ENCODE measurements at regions not wholly inside any gene's neighbourhood (a gene's known extent, or its start where the extent isn't known, plus 50 kb on each side); places are given as distances from the start of the nearest gene placed in this dataset.

- DNase-seq (ENCODE audit: low read depth) = no peak
- no peak overlapping the region for H3K4me3 ChIP-seq (ENCODE audit: low read depth, low read length)
- TF ChIP-seq, protein P1, sequence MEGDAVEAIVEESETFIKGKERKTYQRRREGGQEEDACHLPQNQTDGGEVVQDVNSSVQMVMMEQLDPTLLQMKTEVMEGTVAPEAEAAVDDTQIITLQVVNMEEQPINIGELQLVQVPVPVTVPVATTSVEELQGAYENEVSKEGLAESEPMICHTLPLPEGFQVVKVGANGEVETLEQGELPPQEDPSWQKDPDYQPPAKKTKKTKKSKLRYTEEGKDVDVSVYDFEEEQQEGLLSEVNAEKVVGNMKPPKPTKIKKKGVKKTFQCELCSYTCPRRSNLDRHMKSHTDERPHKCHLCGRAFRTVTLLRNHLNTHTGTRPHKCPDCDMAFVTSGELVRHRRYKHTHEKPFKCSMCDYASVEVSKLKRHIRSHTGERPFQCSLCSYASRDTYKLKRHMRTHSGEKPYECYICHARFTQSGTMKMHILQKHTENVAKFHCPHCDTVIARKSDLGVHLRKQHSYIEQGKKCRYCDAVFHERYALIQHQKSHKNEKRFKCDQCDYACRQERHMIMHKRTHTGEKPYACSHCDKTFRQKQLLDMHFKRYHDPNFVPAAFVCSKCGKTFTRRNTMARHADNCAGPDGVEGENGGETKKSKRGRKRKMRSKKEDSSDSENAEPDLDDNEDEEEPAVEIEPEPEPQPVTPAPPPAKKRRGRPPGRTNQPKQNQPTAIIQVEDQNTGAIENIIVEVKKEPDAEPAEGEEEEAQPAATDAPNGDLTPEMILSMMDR (conservative IDR thresholded peaks at IDR 0.05; ENCODE audit: low read depth, low read length) = no peak
These were observed 330.0 kb upstream of the PKDCC start for GRCh38 chr2:41717839-41718238.

DNA sequence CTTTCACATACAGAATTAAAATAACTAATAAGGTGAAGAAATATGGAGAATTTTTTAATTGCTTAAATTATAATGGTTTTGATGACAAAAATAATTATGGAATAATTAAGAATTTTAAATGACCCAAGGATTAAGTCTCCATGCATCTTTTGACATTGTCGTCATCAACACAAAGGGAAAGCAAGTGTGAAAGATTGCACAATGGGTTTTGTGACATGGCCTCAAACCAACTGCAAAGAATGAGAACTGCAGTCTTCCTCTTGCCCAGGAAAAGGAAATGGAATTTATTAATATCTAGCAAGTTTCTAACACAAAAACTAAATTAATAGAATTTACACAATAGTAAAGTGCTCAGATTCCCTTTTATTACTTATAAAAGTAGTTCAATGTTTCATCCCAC is 329.1 kb upstream of the PKDCC start:
- no peak for DNase-seq (ENCODE audit: low read depth)
- H3K4me3 ChIP-seq (ENCODE audit: low read depth, low read length) = no peak overlapping the region
- TF ChIP-seq, protein P1 (conservative IDR thresholded peaks at IDR 0.05; ENCODE audit: low read depth, low read length) = no peak

- TF ChIP-seq, protein P1 (conservative IDR thresholded peaks at IDR 0.05; ENCODE audit: low read depth, low read length) = no peak
- H3K4me3 ChIP-seq (ENCODE audit: low read depth, low read length) = no peak overlapping the region
- DNase-seq (ENCODE audit: low read depth) = no peak
These were observed 328.1 kb upstream of the PKDCC start for GRCh38 chr2:41719756-41720155.

GRCh38 chr2:41720331-41721251 is 327.2 kb upstream of the PKDCC start:
- DNase-seq (ENCODE audit: low read depth) = peak; percentile 81
- H3K4me3 ChIP-seq (ENCODE audit: low read depth, low read length) = no peak overlapping the region
- TF ChIP-seq, protein P1 (conservative IDR thresholded peaks at IDR 0.05; ENCODE audit: low read depth, low read length) = no peak

- no peak overlapping the region for H3K4me3 ChIP-seq (ENCODE audit: low read depth, low read length)
- TF ChIP-seq, protein P1 (conservative IDR thresholded peaks at IDR 0.05; ENCODE audit: low read depth, low read length) = no peak
- peak; percentile 94 for DNase-seq (ENCODE audit: low read depth)
These were observed 325.0 kb upstream of the PKDCC start for GRCh38 chr2:41722668-41723369.

DNA sequence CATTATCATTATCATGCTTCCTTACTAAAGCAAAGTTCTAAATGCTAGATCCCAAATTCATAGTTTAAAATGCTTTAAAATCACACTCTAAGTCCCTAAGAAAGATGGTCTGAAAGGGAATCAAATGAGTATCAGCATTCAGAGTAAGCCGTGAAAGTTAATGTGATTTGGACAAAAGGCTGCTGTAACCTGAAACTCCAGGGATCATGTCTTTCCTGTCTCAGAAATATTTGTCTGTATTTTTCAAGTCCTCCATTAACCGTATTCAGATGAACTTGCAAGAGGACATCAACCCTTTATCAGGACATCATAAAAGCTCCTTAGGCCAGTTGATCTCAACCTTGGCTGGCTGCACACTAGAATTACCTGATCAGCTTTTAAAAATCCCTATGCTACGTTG is 324.3 kb upstream of the PKDCC start:
- TF ChIP-seq, protein P1 (conservative IDR thresholded peaks at IDR 0.05; ENCODE audit: low read depth, low read length) = no peak
- no peak overlapping the region for H3K4me3 ChIP-seq (ENCODE audit: low read depth, low read length)
- peak; percentile 38 for DNase-seq (ENCODE audit: low read depth)
